ENCODE measurements at regions not wholly inside any gene's neighbourhood (a gene's known extent, or its start where the extent isn't known, plus 50 kb on each side); places are given as distances from the start of the nearest gene placed in this dataset.
A peak's percentile ranks its signal among the peaks of the same experiment; 100 is the strongest.

DNA sequence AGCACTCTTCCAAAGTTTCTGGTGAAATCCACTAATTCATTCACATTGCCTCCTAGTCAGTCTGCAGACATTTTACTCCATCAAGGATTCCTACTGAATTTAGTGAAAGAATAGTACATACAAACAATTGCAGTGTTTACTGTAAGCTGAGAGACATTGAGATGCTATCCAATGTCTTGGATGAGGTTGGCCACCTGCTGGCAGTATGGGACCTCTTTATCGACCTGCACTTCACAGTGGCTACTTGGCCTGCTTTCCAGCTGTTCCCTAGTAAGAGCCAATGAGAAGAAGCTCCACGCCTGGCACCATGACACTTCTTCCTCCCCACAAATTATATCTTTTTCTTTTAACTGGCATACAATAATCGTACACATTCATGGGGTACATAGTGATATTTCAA, 51.5 kb upstream of the LRIF1 start:
- Histone ChIP-seq H3K4me1 (ENCODE audit: control insufficient read depth, insufficient read depth, low read length) (no peaks in the 10 kb centered on the region), H3K36me3 (ENCODE audit: control insufficient read depth, insufficient read depth, low read length) (no peaks in the 10 kb centered on the region), H3K27ac (ENCODE audit: low read depth, low read length) (no peak overlapping the region), H3K27me3 (ENCODE audit: control insufficient read depth, insufficient read depth, low read length, poor library complexity, severe bottlenecking) (peaks cover 10% of the 10 kb centered on the region), H3K4me3 (ENCODE audit: low read length) (no peak overlapping the region), H3K9me3 (ENCODE audit: control insufficient read depth, low read length) (no peaks in the 10 kb centered on the region), H3K9ac (ENCODE audit: extremely low read depth, low read length, poor library complexity, severe bottlenecking) (no peak overlapping the region)
- Mint-ChIP-seq H3K27me3 (ENCODE audit: insufficient read depth) (peaks cover 10% of the 10 kb centered on the region), H3K9me3 (peaks cover 19% of the 10 kb centered on the region), H3K4me1 (no peaks in the 10 kb centered on the region), H3K36me3 (ENCODE audit: low read depth) (no peaks in the 10 kb centered on the region), H3K4me3 (no peak overlapping the region), H3K27ac (no peak overlapping the region)
- TF ChIP-seq, protein P1, sequence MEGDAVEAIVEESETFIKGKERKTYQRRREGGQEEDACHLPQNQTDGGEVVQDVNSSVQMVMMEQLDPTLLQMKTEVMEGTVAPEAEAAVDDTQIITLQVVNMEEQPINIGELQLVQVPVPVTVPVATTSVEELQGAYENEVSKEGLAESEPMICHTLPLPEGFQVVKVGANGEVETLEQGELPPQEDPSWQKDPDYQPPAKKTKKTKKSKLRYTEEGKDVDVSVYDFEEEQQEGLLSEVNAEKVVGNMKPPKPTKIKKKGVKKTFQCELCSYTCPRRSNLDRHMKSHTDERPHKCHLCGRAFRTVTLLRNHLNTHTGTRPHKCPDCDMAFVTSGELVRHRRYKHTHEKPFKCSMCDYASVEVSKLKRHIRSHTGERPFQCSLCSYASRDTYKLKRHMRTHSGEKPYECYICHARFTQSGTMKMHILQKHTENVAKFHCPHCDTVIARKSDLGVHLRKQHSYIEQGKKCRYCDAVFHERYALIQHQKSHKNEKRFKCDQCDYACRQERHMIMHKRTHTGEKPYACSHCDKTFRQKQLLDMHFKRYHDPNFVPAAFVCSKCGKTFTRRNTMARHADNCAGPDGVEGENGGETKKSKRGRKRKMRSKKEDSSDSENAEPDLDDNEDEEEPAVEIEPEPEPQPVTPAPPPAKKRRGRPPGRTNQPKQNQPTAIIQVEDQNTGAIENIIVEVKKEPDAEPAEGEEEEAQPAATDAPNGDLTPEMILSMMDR (conservative IDR thresholded peaks at IDR 0.05): peak; percentile 32
- DNase-seq: no peak
- 17 to 54% methylated on average over 2 to 3 of the region's 3 CpGs for WGBS, 2 experiments (ENCODE audit: insufficient coverage in 1 of 2, insufficient read length in 1 of 2)
